SKM-1 treated with dmso at 0.1 percent for 144 hours (cell line): ENCODE measurements at regions not wholly inside any gene's neighbourhood (a gene's known extent, or its start where the extent isn't known, plus 50 kb on each side); places are given as distances from the start of the nearest gene placed in this dataset.

Experiments used
- DNase-seq: peaks from one replicate; lab custom pipeline; 2025; ENCODE audit not compliant: unreplicated experiment; lab: John Stamatoyannopoulos, UW

GRCh38 chr4:123737156-123737555 is 340.6 kb downstream of the SPRY1 start:
- DNase-seq, result no peak

- DNase-seq, result no peak
Observed at GRCh38 chr4:123739806-123740205, 343.2 kb downstream of the SPRY1 start.

GRCh38 chr4:123740236-123740635 is 343.6 kb downstream of the SPRY1 start:
- no peak for DNase-seq

GRCh38 chr4:123741906-123742305 is 345.3 kb downstream of the SPRY1 start:
- DNase-seq, result peak; percentile 40

GRCh38 chr4:123743848-123744247 is 347.3 kb downstream of the SPRY1 start:
- DNase-seq, result no peak

GRCh38 chr4:123744664-123745290 is 348.2 kb downstream of the SPRY1 start:
- peak; percentile 88 for DNase-seq

- DNase-seq, result no peak
Observed at GRCh38 chr4:123747016-123747415, 350.4 kb downstream of the SPRY1 start.

GRCh38 chr4:123748806-123749205 is 352.2 kb downstream of the SPRY1 start:
- peak; percentile 61 for DNase-seq

GRCh38 chr4:123749383-123749782 is 352.8 kb downstream of the SPRY1 start:
- DNase-seq, result no peak

GRCh38 chr4:123750044-123750443 is 353.4 kb downstream of the SPRY1 start:
- no peak for DNase-seq

GRCh38 chr4:123755655-123756054 is 359.1 kb downstream of the SPRY1 start:
- no peak for DNase-seq

- DNase-seq, result no peak
Observed at GRCh38 chr4:123767806-123768205, 371.2 kb downstream of the SPRY1 start.

GRCh38 chr4:123770884-123771283 is 374.3 kb downstream of the SPRY1 start:
- no peak for DNase-seq

- no peak for DNase-seq
Observed at GRCh38 chr4:123776267-123776666, 379.7 kb downstream of the SPRY1 start.

GRCh38 chr4:123777373-123777772 is 380.8 kb downstream of the SPRY1 start:
- no peak for DNase-seq

GRCh38 chr4:123783151-123783790 is 386.7 kb downstream of the SPRY1 start:
- no peak for DNase-seq

GRCh38 chr4:123783921-123784320 is 387.3 kb downstream of the SPRY1 start:
- no peak for DNase-seq

GRCh38 chr4:123784626-123785025 is 388.0 kb downstream of the SPRY1 start:
- DNase-seq, result no peak

GRCh38 chr4:123785538-123785937 is 388.9 kb downstream of the SPRY1 start:
- DNase-seq, result no peak

- no peak for DNase-seq
Observed at GRCh38 chr4:123786163-123786915, 389.7 kb downstream of the SPRY1 start.

GRCh38 chr4:123786920-123787319 is 390.3 kb downstream of the SPRY1 start:
- no peak for DNase-seq

- DNase-seq, result no peak
Observed at GRCh38 chr4:123787512-123788080, 391.0 kb downstream of the SPRY1 start.
